ENCODE measurements at regions not wholly inside any gene's neighbourhood (a gene's known extent, or its start where the extent isn't known, plus 50 kb on each side); places are given as distances from the start of the nearest gene placed in this dataset.

- no peaks in the 10 kb centered on the region for H3K4me1 ChIP-seq (ENCODE audit: control insufficient read depth in 4 of 4, insufficient read depth in 4 of 4, low read length in 3 of 4)
- no peak overlapping the region for H3K27ac ChIP-seq (ENCODE audit: low read depth in 1 of 2, low read length in 2 of 2)
- H3K9me3 ChIP-seq (ENCODE audit: control insufficient read depth in 4 of 4, low read length in 3 of 4), result peaks cover 0 to 3% (median 0%) of the 10 kb centered on the region in 4 donors
- H3K27me3 ChIP-seq (ENCODE audit: control insufficient read depth in 4 of 4, insufficient read depth in 4 of 4, low read length in 3 of 4), result no peaks in the 10 kb centered on the region
- TF ChIP-seq, protein P1, sequence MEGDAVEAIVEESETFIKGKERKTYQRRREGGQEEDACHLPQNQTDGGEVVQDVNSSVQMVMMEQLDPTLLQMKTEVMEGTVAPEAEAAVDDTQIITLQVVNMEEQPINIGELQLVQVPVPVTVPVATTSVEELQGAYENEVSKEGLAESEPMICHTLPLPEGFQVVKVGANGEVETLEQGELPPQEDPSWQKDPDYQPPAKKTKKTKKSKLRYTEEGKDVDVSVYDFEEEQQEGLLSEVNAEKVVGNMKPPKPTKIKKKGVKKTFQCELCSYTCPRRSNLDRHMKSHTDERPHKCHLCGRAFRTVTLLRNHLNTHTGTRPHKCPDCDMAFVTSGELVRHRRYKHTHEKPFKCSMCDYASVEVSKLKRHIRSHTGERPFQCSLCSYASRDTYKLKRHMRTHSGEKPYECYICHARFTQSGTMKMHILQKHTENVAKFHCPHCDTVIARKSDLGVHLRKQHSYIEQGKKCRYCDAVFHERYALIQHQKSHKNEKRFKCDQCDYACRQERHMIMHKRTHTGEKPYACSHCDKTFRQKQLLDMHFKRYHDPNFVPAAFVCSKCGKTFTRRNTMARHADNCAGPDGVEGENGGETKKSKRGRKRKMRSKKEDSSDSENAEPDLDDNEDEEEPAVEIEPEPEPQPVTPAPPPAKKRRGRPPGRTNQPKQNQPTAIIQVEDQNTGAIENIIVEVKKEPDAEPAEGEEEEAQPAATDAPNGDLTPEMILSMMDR (IDR thresholded peaks at IDR 0.05; ENCODE audit: low read depth, low read length, missing input control), result no peak
- TF ChIP-seq MAX (IDR thresholded peaks at IDR 0.05) (no peak), RXRA (IDR thresholded peaks at IDR 0.05) (no peak), RAD21 (IDR thresholded peaks at IDR 0.05) (no peak), FOXA2 (IDR thresholded peaks at IDR 0.05) (no peak), SP1 (IDR thresholded peaks at IDR 0.05) (no peak), HNF4G (IDR thresholded peaks at IDR 0.05) (no peak), TAF1 (conservative IDR thresholded peaks at IDR 0.05) (no peak)
- no peaks in the 10 kb centered on the region for H3K36me3 ChIP-seq (ENCODE audit: control insufficient read depth in 4 of 4, insufficient read depth in 3 of 4, low read depth in 1 of 4, low read length in 3 of 4)
- H3K9ac ChIP-seq (ENCODE audit: low read depth in 1 of 2, low read length in 2 of 2), result no peak overlapping the region
- DNase-seq (ENCODE audit: low spot score), result no peak
- no peak overlapping the region for H3K4me3 ChIP-seq (ENCODE audit: low read depth in 1 of 3, low read length in 3 of 3)
- WGBS, result 73% methylated on average over 2 of the region's 2 CpGs
Measured at GRCh38 chr5:64110222-64110621, 55.4 kb upstream of the RNF180 start.

GRCh38 chr5:64108674-64109073 is 57.0 kb upstream of the RNF180 start:
- TF ChIP-seq, protein P2, sequence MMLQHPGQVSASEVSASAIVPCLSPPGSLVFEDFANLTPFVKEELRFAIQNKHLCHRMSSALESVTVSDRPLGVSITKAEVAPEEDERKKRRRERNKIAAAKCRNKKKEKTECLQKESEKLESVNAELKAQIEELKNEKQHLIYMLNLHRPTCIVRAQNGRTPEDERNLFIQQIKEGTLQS (IDR thresholded peaks at IDR 0.05), result no peak
- no peak for TF ChIP-seq JUND (IDR thresholded peaks at IDR 0.05)
- no peak for TF ChIP-seq HNF4A (conservative IDR thresholded peaks at IDR 0.05)
- TF ChIP-seq GABPA (IDR thresholded peaks at IDR 0.05 in 1 of 2, conservative IDR thresholded peaks at IDR 0.05 in 1 of 2), result no peak
- TF ChIP-seq YY1 (IDR thresholded peaks at IDR 0.05), result no peak
- no peak for TF ChIP-seq EGR1 (IDR thresholded peaks at IDR 0.05; ENCODE audit: low read depth in 2 of 2)
- H3K36me3 ChIP-seq (ENCODE audit: control insufficient read depth in 4 of 4, insufficient read depth in 3 of 4, low read depth in 1 of 4, low read length in 3 of 4), result no peaks in the 10 kb centered on the region
- peaks cover 0 to 4% (median 0%) of the 10 kb centered on the region in 4 donors for H3K9me3 ChIP-seq (ENCODE audit: control insufficient read depth in 4 of 4, low read length in 3 of 4)
- 71% methylated on average over 4 of the region's 4 CpGs for WGBS
- no peak overlapping the region for H3K9ac ChIP-seq (ENCODE audit: low read depth in 1 of 2, low read length in 2 of 2)
- H3K4me3 ChIP-seq (ENCODE audit: low read depth in 1 of 3, low read length in 3 of 3), result no peak overlapping the region
- DNase-seq (ENCODE audit: low spot score), result no peak
- H3K4me1 ChIP-seq (ENCODE audit: control insufficient read depth in 4 of 4, insufficient read depth in 4 of 4, low read length in 3 of 4), result no peaks in the 10 kb centered on the region
- H3K27ac ChIP-seq (ENCODE audit: low read depth in 1 of 2, low read length in 2 of 2), result no peak overlapping the region
- no peaks in the 10 kb centered on the region for H3K27me3 ChIP-seq (ENCODE audit: control insufficient read depth in 4 of 4, insufficient read depth in 4 of 4, low read length in 3 of 4)

GRCh38 chr5:64100203-64100602 is 65.4 kb upstream of the RNF180 start:
- H3K9me3 ChIP-seq (ENCODE audit: control insufficient read depth in 4 of 4, low read length in 3 of 4), result peaks cover 0 to under 1% (median 0%) of the 10 kb centered on the region in 4 donors
- H3K36me3 ChIP-seq (ENCODE audit: control insufficient read depth in 4 of 4, insufficient read depth in 3 of 4, low read depth in 1 of 4, low read length in 3 of 4), result no peaks in the 10 kb centered on the region
- no peak for TF ChIP-seq HNF4A (conservative IDR thresholded peaks at IDR 0.05)
- TF ChIP-seq MAX (IDR thresholded peaks at IDR 0.05), result no peak
- TF ChIP-seq, protein P2 (IDR thresholded peaks at IDR 0.05), result no peak
- TF ChIP-seq TAF1 (conservative IDR thresholded peaks at IDR 0.05), result no peak
- TF ChIP-seq RAD21 (IDR thresholded peaks at IDR 0.05), result no peak
- no peak for TF ChIP-seq FOXA2 (IDR thresholded peaks at IDR 0.05)
- TF ChIP-seq, protein P3, sequence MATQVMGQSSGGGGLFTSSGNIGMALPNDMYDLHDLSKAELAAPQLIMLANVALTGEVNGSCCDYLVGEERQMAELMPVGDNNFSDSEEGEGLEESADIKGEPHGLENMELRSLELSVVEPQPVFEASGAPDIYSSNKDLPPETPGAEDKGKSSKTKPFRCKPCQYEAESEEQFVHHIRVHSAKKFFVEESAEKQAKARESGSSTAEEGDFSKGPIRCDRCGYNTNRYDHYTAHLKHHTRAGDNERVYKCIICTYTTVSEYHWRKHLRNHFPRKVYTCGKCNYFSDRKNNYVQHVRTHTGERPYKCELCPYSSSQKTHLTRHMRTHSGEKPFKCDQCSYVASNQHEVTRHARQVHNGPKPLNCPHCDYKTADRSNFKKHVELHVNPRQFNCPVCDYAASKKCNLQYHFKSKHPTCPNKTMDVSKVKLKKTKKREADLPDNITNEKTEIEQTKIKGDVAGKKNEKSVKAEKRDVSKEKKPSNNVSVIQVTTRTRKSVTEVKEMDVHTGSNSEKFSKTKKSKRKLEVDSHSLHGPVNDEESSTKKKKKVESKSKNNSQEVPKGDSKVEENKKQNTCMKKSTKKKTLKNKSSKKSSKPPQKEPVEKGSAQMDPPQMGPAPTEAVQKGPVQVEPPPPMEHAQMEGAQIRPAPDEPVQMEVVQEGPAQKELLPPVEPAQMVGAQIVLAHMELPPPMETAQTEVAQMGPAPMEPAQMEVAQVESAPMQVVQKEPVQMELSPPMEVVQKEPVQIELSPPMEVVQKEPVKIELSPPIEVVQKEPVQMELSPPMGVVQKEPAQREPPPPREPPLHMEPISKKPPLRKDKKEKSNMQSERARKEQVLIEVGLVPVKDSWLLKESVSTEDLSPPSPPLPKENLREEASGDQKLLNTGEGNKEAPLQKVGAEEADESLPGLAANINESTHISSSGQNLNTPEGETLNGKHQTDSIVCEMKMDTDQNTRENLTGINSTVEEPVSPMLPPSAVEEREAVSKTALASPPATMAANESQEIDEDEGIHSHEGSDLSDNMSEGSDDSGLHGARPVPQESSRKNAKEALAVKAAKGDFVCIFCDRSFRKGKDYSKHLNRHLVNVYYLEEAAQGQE (IDR thresholded peaks at IDR 0.05), result no peak
- no peak for TF ChIP-seq RXRA (IDR thresholded peaks at IDR 0.05)
- H3K27me3 ChIP-seq (ENCODE audit: control insufficient read depth in 4 of 4, insufficient read depth in 4 of 4, low read length in 3 of 4), result no peaks in the 10 kb centered on the region
- WGBS, result 53% methylated on average over 1 of the region's 1 CpG
- H3K4me3 ChIP-seq (ENCODE audit: low read depth in 1 of 3, low read length in 3 of 3), result no peak overlapping the region
- no peak overlapping the region for H3K27ac ChIP-seq (ENCODE audit: low read depth in 1 of 2, low read length in 2 of 2)
- no peak for DNase-seq (ENCODE audit: low spot score)
- H3K4me1 ChIP-seq (ENCODE audit: control insufficient read depth in 4 of 4, insufficient read depth in 4 of 4, low read length in 3 of 4), result no peaks in the 10 kb centered on the region
- no peak overlapping the region for H3K9ac ChIP-seq (ENCODE audit: low read depth in 1 of 2, low read length in 2 of 2)
